Tongue (tissue), 1 donor: ENCODE measurements at regions not wholly inside any gene's neighbourhood (a gene's known extent, or its start where the extent isn't known, plus 50 kb on each side); places are given as distances from the start of the nearest gene placed in this dataset.
A peak's percentile ranks its signal among the peaks of the same experiment; 100 is the strongest.

Experiments
- DNase-seq: peaks from one replicate; pipeline ENCODE4 v3.0.0-alpha.2; 2015

GRCh38 chr13:67775359-67775758, 545.2 kb upstream of the PCDH9 start:
- no peak for DNase-seq

- no peak for DNase-seq
These were observed 542.8 kb upstream of the PCDH9 start for GRCh38 chr13:67772807-67773453.

- DNase-seq, result no peak
These were observed 541.0 kb upstream of the PCDH9 start for GRCh38 chr13:67771106-67771505.

GRCh38 chr13:67769987-67770341, 539.8 kb upstream of the PCDH9 start:
- no peak for DNase-seq

- DNase-seq, result no peak
These were observed 539.2 kb upstream of the PCDH9 start for GRCh38 chr13:67769063-67769986.

GRCh38 chr13:67763984-67764383, 533.8 kb upstream of the PCDH9 start:
- no peak for DNase-seq

- DNase-seq, result no peak
These were observed 533.2 kb upstream of the PCDH9 start for GRCh38 chr13:67763384-67763783.

GRCh38 chr13:67758975-67759374, 528.8 kb upstream of the PCDH9 start:
- no peak for DNase-seq

- DNase-seq, result no peak
These were observed 523.9 kb upstream of the PCDH9 start for GRCh38 chr13:67754012-67754411.

- DNase-seq, result no peak
These were observed 522.6 kb upstream of the PCDH9 start for GRCh38 chr13:67752759-67753158.

GRCh38 chr13:67742478-67742877, 512.3 kb upstream of the PCDH9 start:
- DNase-seq, result no peak

- no peak for DNase-seq
These were observed 510.9 kb upstream of the PCDH9 start for GRCh38 chr13:67740871-67741535.

- peak; percentile 47 for DNase-seq
These were observed 506.7 kb upstream of the PCDH9 start for GRCh38 chr13:67736646-67737420.

GRCh38 chr13:67735651-67736050, 505.5 kb upstream of the PCDH9 start:
- no peak for DNase-seq

GRCh38 chr13:67726979-67727378, 496.8 kb upstream of the PCDH9 start:
- no peak for DNase-seq

GRCh38 chr13:67725999-67726398, 495.9 kb upstream of the PCDH9 start:
- no peak for DNase-seq

GRCh38 chr13:67713571-67713970, 483.4 kb upstream of the PCDH9 start:
- DNase-seq, result no peak

- no peak for DNase-seq
These were observed 466.6 kb upstream of the PCDH9 start for GRCh38 chr13:67696775-67697174.

GRCh38 chr13:67664502-67664901, 434.4 kb upstream of the PCDH9 start:
- DNase-seq, result no peak

GRCh38 chr13:67662997-67663396, 432.9 kb upstream of the PCDH9 start:
- no peak for DNase-seq

GRCh38 chr13:67652887-67653286, 422.8 kb upstream of the PCDH9 start:
- DNase-seq, result no peak

GRCh38 chr13:67651908-67652465, 421.9 kb upstream of the PCDH9 start:
- no peak for DNase-seq
